ENCODE measurements at regions not wholly inside any gene's neighbourhood (a gene's known extent, or its start where the extent isn't known, plus 50 kb on each side); places are given as distances from the start of the nearest gene placed in this dataset.
A peak's percentile ranks its signal among the peaks of the same experiment; 100 is the strongest.

GRCh38 chr13:91101381-91101780 lies 246.1 kb upstream of the MIR17HG start:
- no peak for DNase-seq

GRCh38 chr13:91105270-91105669 lies 242.2 kb upstream of the MIR17HG start:
- DNase-seq: no peak

- DNase-seq: no peak
Measured at GRCh38 chr13:91106565-91106964, 240.9 kb upstream of the MIR17HG start.

- DNase-seq: no peak
Measured at GRCh38 chr13:91108315-91108714, 239.2 kb upstream of the MIR17HG start.

- no peak for DNase-seq
Measured at GRCh38 chr13:91111476-91112200, 235.8 kb upstream of the MIR17HG start.

- no peak for DNase-seq
Measured at GRCh38 chr13:91112201-91112923, 235.1 kb upstream of the MIR17HG start.

- DNase-seq: no peak
Measured at GRCh38 chr13:91112924-91113277, 234.6 kb upstream of the MIR17HG start.

GRCh38 chr13:91115776-91116175 lies 231.7 kb upstream of the MIR17HG start:
- no peak for DNase-seq

GRCh38 chr13:91117351-91117750 lies 230.1 kb upstream of the MIR17HG start:
- DNase-seq: no peak

- DNase-seq: no peak
Measured at GRCh38 chr13:91119643-91120042, 227.8 kb upstream of the MIR17HG start.

- DNase-seq: no peak
Measured at GRCh38 chr13:91122766-91123165, 224.7 kb upstream of the MIR17HG start.

GRCh38 chr13:91123456-91124127 lies 223.9 kb upstream of the MIR17HG start:
- DNase-seq: no peak

GRCh38 chr13:91126806-91127205 lies 220.7 kb upstream of the MIR17HG start:
- no peak for DNase-seq

- no peak for DNase-seq
Measured at GRCh38 chr13:91127995-91128394, 219.5 kb upstream of the MIR17HG start.

GRCh38 chr13:91132381-91132780 lies 215.1 kb upstream of the MIR17HG start:
- DNase-seq: no peak

GRCh38 chr13:91132786-91133185 lies 214.7 kb upstream of the MIR17HG start:
- no peak for DNase-seq

- peak; percentile 11 to 33 for DNase-seq
Measured at GRCh38 chr13:91133941-91134802, 213.3 kb upstream of the MIR17HG start.

GRCh38 chr13:91134803-91135184 lies 212.7 kb upstream of the MIR17HG start:
- no peak for DNase-seq

- no peak for DNase-seq
Measured at GRCh38 chr13:91135376-91135775, 212.1 kb upstream of the MIR17HG start.

- DNase-seq: no peak
Measured at GRCh38 chr13:91135968-91136367, 211.5 kb upstream of the MIR17HG start.

GRCh38 chr13:91136806-91137205 lies 210.7 kb upstream of the MIR17HG start:
- no peak for DNase-seq

- DNase-seq: no peak
Measured at GRCh38 chr13:91139232-91139631, 208.3 kb upstream of the MIR17HG start.

- no peak for DNase-seq
Measured at GRCh38 chr13:91141543-91142061, 205.9 kb upstream of the MIR17HG start.
